Parathyroid adenoma (tissue), 2 donors: ENCODE measurements at regions not wholly inside any gene's neighbourhood (a gene's known extent, or its start where the extent isn't known, plus 50 kb on each side); places are given as distances from the start of the nearest gene placed in this dataset.
"Not testable (repeated sequence)": the region's sequence is repeated elsewhere in the genome, so short reads cannot be mapped to it uniquely, and the experiment has no call there.

Source experiments
- H2AFZ ChIP-seq: fragments of 300-600 bp; sonication (generic); one replicate; pipeline ENCODE4 v1.7.0; 2017; ENCODE audit warnings: antibody characterized with exemption, mild to moderate bottlenecking
- H3K27ac ChIP-seq: fragments of 300-600 bp; sonication (generic); one replicate; pipeline ENCODE4 v1.7.0; 2017
- H3K27me3 ChIP-seq: fragments of 300-600 bp; sonication (generic); one replicate; pipeline ENCODE4 v1.7.0; 2017; ENCODE audit warnings: low read length; ENCODE audit not compliant: control insufficient read depth, insufficient read depth
- H3K36me3 ChIP-seq: fragments of 300-600 bp; sonication (generic); one replicate; pipeline ENCODE4 v1.7.0; 2017; ENCODE audit warnings: low read length; ENCODE audit not compliant: control insufficient read depth, insufficient read depth
- H3K4me1 ChIP-seq: fragments of 300-600 bp; sonication (generic); one replicate; pipeline ENCODE4 v1.7.0; 2017; ENCODE audit warnings: control low read depth
- H3K4me2 ChIP-seq: fragments of 300-600 bp; sonication (generic); one replicate; pipeline ENCODE4 v1.7.0; 2017; ENCODE audit warnings: low read length
- H3K4me3 ChIP-seq: fragments of 300-600 bp; sonication (generic); one replicate; pipeline ENCODE4 v1.7.0; 2017; ENCODE audit warnings: low read depth, low read length
- H3K79me2 ChIP-seq: fragments of 300-600 bp; sonication (generic); one replicate; pipeline ENCODE4 v1.7.0; 2017; ENCODE audit warnings: control low read depth
- H3K9ac ChIP-seq: fragments of 300-600 bp; sonication (generic); one replicate; pipeline ENCODE4 v1.7.0; 2017; ENCODE audit warnings: mild to moderate bottlenecking
- H3K9me3 ChIP-seq: fragments of 300-600 bp; sonication (generic); one replicate; pipeline ENCODE4 v1.7.0; 2017; ENCODE audit warnings: low read length; ENCODE audit not compliant: control insufficient read depth
- CTCF ChIP-seq: fragments of 300-600 bp; sonication (generic); IDR thresholded peaks from one replicate; pipeline ENCODE4 v1.7.0; 2017; ENCODE audit warnings: antibody characterized with exemption, mild to moderate bottlenecking
- donor health status: primary hyperparathyroidism.

GRCh38 chr5:115699967-115700366 lies 74.1 kb upstream of the TMED7 start:
- no peak overlapping the region for H3K9ac ChIP-seq
- no peaks in the 10 kb centered on the region for H3K9me3 ChIP-seq
- H3K27ac ChIP-seq: no peak overlapping the region
- no peaks in the 10 kb centered on the region for H3K4me1 ChIP-seq
- H3K79me2 ChIP-seq: no peaks in the 10 kb centered on the region
- H3K4me2 ChIP-seq: no peak overlapping the region
- no peak for TF ChIP-seq CTCF
- no peak overlapping the region for H3K4me3 ChIP-seq
- no peaks in the 10 kb centered on the region for H3K36me3 ChIP-seq
- no peaks in the 10 kb centered on the region for H3K27me3 ChIP-seq
- H2AFZ ChIP-seq: no peak overlapping the region

- H3K36me3 ChIP-seq: no peaks in the 10 kb centered on the region
- H3K4me3 ChIP-seq: no peak overlapping the region
- no peaks in the 10 kb centered on the region for H3K79me2 ChIP-seq
- H3K27me3 ChIP-seq: no peaks in the 10 kb centered on the region
- H3K9me3 ChIP-seq: no peaks in the 10 kb centered on the region
- no peak overlapping the region for H2AFZ ChIP-seq
- no peaks in the 10 kb centered on the region for H3K4me1 ChIP-seq
- no peak overlapping the region for H3K27ac ChIP-seq
- no peak overlapping the region for H3K9ac ChIP-seq
- H3K4me2 ChIP-seq: no peak overlapping the region
- no peak for TF ChIP-seq CTCF
Observed at GRCh38 chr5:115696141-115696650, 70.4 kb upstream of the TMED7 start.

GRCh38 chr5:115695310-115695880 lies 69.6 kb upstream of the TMED7 start:
- Histone ChIP-seq H3K27ac (no peak overlapping the region), H3K36me3 (no peaks in the 10 kb centered on the region), H3K4me2 (no peak overlapping the region), H3K9me3 (no peaks in the 10 kb centered on the region), H3K9ac (no peak overlapping the region), H2AFZ (no peak overlapping the region), H3K4me3 (no peak overlapping the region), H3K27me3 (no peaks in the 10 kb centered on the region), H3K79me2 (no peaks in the 10 kb centered on the region), H3K4me1 (no peaks in the 10 kb centered on the region)
- no peak for TF ChIP-seq CTCF

- H3K9ac ChIP-seq, H3K4me2 ChIP-seq, H3K4me1 ChIP-seq, H3K4me3 ChIP-seq, H3K27me3 ChIP-seq, H3K79me2 ChIP-seq, H3K36me3 ChIP-seq, H3K9me3 ChIP-seq, H2AFZ ChIP-seq, H3K27ac ChIP-seq: not testable (repeated sequence)
Observed at GRCh38 chr5:115691814-115692213, 66.0 kb upstream of the TMED7 start.

- H3K4me3 ChIP-seq: no peak overlapping the region
- H3K27me3 ChIP-seq: no peaks in the 10 kb centered on the region
- no peaks in the 10 kb centered on the region for H3K4me1 ChIP-seq
- H3K4me2 ChIP-seq: no peak overlapping the region
- no peak overlapping the region for H2AFZ ChIP-seq
- H3K9ac ChIP-seq: no peak overlapping the region
- TF ChIP-seq CTCF: no peak
- H3K79me2 ChIP-seq: no peaks in the 10 kb centered on the region
- no peaks in the 10 kb centered on the region for H3K36me3 ChIP-seq
- no peaks in the 10 kb centered on the region for H3K9me3 ChIP-seq
- no peak overlapping the region for H3K27ac ChIP-seq
Observed at GRCh38 chr5:115686738-115687074, 60.9 kb upstream of the TMED7 start.
